Hepatocyte (in vitro differentiated cells): ENCODE measurements at regions not wholly inside any gene's neighbourhood (a gene's known extent, or its start where the extent isn't known, plus 50 kb on each side); places are given as distances from the start of the nearest gene placed in this dataset.

Experiments used
- EZH2 ChIP-seq: fragments of 200-600 bp; sonication (generic); IDR thresholded peaks from 2 replicates; pipeline ENCODE4 v1.6.1; 2016; ENCODE audit warnings: antibody characterized with exemption, mild to moderate bottlenecking, borderline replicate concordance
- TF ChIP-seq, protein P1 (sequence below): fragments of 200-600 bp; sonication (generic); IDR thresholded peaks from 2 replicates; pipeline ENCODE4 v1.5.1; 2016; ENCODE audit warnings: antibody characterized with exemption, mild to moderate bottlenecking; ENCODE audit not compliant: poor library complexity

DNA sequence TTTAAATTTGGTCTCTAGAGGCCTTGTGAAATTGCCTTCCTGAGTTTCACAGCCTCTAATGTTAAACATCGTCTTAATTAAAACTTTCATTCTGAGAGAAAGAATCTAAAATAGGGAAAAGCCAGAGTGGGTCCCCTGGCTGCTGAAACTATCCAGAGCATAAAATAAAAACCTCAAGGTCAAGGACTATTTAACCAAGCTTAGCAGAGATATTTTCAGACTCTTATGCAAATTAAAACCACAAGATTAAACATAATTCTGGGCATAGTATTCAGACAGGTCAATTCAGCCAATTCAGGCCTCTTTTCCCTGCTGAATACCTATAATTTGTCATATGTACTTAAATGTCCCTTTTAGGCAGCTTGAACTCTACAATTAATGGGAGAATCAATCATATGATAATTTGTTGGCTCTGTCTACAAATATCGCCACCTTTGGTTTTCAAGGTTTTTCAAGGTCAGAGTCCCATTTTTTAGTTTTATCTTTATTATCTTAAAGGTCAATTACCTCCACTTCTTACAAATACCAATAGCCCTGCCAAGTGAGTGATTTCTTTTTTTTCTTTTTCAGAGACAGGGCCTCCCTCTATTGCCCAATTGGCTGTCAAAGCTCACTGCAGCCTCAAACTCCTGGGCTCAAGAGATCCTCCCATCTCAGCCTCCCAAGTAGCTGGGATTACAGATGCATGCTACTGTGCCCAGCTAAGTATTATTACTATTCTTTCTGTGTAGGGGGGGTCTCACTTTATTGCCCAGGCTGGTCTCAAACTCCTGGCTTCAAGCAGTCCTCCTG lies 257.1 kb downstream of the PHLDA1 start:
- TF ChIP-seq, protein P1, sequence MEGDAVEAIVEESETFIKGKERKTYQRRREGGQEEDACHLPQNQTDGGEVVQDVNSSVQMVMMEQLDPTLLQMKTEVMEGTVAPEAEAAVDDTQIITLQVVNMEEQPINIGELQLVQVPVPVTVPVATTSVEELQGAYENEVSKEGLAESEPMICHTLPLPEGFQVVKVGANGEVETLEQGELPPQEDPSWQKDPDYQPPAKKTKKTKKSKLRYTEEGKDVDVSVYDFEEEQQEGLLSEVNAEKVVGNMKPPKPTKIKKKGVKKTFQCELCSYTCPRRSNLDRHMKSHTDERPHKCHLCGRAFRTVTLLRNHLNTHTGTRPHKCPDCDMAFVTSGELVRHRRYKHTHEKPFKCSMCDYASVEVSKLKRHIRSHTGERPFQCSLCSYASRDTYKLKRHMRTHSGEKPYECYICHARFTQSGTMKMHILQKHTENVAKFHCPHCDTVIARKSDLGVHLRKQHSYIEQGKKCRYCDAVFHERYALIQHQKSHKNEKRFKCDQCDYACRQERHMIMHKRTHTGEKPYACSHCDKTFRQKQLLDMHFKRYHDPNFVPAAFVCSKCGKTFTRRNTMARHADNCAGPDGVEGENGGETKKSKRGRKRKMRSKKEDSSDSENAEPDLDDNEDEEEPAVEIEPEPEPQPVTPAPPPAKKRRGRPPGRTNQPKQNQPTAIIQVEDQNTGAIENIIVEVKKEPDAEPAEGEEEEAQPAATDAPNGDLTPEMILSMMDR: no peak
- TF ChIP-seq EZH2: no peak
